IMR-90 (cell line): ENCODE measurements at regions not wholly inside any gene's neighbourhood (a gene's known extent, or its start where the extent isn't known, plus 50 kb on each side); places are given as distances from the start of the nearest gene placed in this dataset.

Source experiments
- ATAC-seq: fragments of 200-7000 bp; cut with Tn5 transposase; 2 replicates; pipeline ENCODE4 v1.9.1; 2020; ENCODE audit warnings: low read depth, mild to moderate bottlenecking, moderate library complexity
- BruUV-seq: library from RNA; stranded (reverse); fragments of 400-500 nt; replicated peaks from 2 replicates; lab custom pipeline; 2021; lab: Mats Ljungman, UMichigan
- CTCF ChIA-PET: fragments of 300-600 bp; formaldehyde crosslinking; extraction: SDS; loops from one replicate; lab custom pipeline; 2021; ENCODE audit warnings: antibody characterized with exemption; lab: Yijun Ruan, JAX
- POLR2A ChIA-PET: fragments of 300-600 bp; sonication (Branson Sonifier 250); formaldehyde crosslinking; loops from one replicate; lab custom pipeline; 2022; ENCODE audit warnings: antibody characterized with exemption; ENCODE audit not compliant: unreplicated experiment; lab: Charles Lee
- DNase-seq: peaks from one replicate; pipeline ENCODE4 v3.0.0; 2013
- H2AFZ ChIP-seq: replicated peaks from 2 replicates; pipeline ENCODE3; 2013; ENCODE audit warnings: low read length, mild to moderate bottlenecking; ENCODE audit not compliant: poor library complexity
- H2AK5ac ChIP-seq: 2 replicates; pipeline ENCODE4 v1.6.1; 2013; ENCODE audit warnings: low read depth, low read length, inconsistent platforms
- H2AK9ac ChIP-seq: replicated peaks from 2 replicates; pipeline ENCODE3; 2013; ENCODE audit warnings: mild to moderate bottlenecking, low read depth, low read length, moderate library complexity; ENCODE audit not compliant: poor library complexity
- H2BK120ac ChIP-seq: 2 replicates; pipeline ENCODE4 v1.6.1; 2013; ENCODE audit warnings: low read depth, low read length, inconsistent platforms
- H2BK15ac ChIP-seq: 3 replicates; pipeline ENCODE4 v1.6.1; 2013; ENCODE audit warnings: low read depth, low read length, inconsistent platforms
- H2BK20ac ChIP-seq: 2 replicates; pipeline ENCODE4 v1.6.1; 2013; ENCODE audit warnings: low read depth, mild to moderate bottlenecking, inconsistent platforms, low read length, moderate library complexity
- H2BK5ac ChIP-seq: 2 replicates; pipeline ENCODE4 v1.6.1; 2013; ENCODE audit warnings: mild to moderate bottlenecking, low read depth, low read length, inconsistent platforms; ENCODE audit not compliant: poor library complexity, severe bottlenecking
- H3K14ac ChIP-seq: replicated peaks from 2 replicates; pipeline ENCODE4 v1.6.1; 2013; ENCODE audit warnings: low read depth, low read length, inconsistent platforms
- H3K18ac ChIP-seq: 2 replicates; pipeline ENCODE4 v1.6.1; 2013; ENCODE audit warnings: low read depth, low read length, control low read depth
- H3K23ac ChIP-seq: 2 replicates; pipeline ENCODE4 v1.6.1; 2013; ENCODE audit warnings: low read depth, low read length, inconsistent platforms
- H3K27ac ChIP-seq: 2 replicates; pipeline ENCODE4 v1.5.1; 2013; ENCODE audit warnings: mild to moderate bottlenecking, control low read depth, low read length; ENCODE audit not compliant: insufficient read depth
- H3K27me3 ChIP-seq: 2 replicates; pipeline ENCODE4 v1.6.1; 2013; ENCODE audit warnings: low read length; ENCODE audit not compliant: control insufficient read depth, insufficient read depth
- H3K36me3 ChIP-seq: 2 replicates; pipeline ENCODE4 v1.6.1; 2013; ENCODE audit warnings: low read length, mixed read lengths; ENCODE audit not compliant: control insufficient read depth, insufficient read depth
- H3K4ac ChIP-seq: 2 replicates; pipeline ENCODE4 v1.6.1; 2013; ENCODE audit warnings: low read depth, low read length, inconsistent platforms
- H3K4me1 ChIP-seq: 2 replicates; pipeline ENCODE4 v1.6.1; 2013; ENCODE audit warnings: low read length, mixed read lengths; ENCODE audit not compliant: control insufficient read depth, insufficient read depth
- H3K4me2 ChIP-seq: 2 replicates; pipeline ENCODE4 v1.6.1; 2013; ENCODE audit warnings: low read depth, mild to moderate bottlenecking, control low read depth, low read length, moderate library complexity
- H3K4me3 ChIP-seq: 2 replicates; pipeline ENCODE4 v1.5.1; 2013; ENCODE audit warnings: low read depth, mild to moderate bottlenecking, control low read depth, low read length, moderate library complexity; ENCODE audit not compliant: insufficient read depth
- H3K56ac ChIP-seq: 2 replicates; pipeline ENCODE4 v1.6.1; 2013; ENCODE audit warnings: low read length, inconsistent platforms; ENCODE audit not compliant: insufficient read depth; ENCODE audit errors: extremely low read depth
- H3K79me1 ChIP-seq, 2 experiments: 2 replicates each; pipeline ENCODE4 v1.6.1; 2013; ENCODE audit warnings: low read length in 2 of 2, inconsistent platforms in 1 of 2, low read depth in 1 of 2
- H3K9ac ChIP-seq: 2 replicates; pipeline ENCODE4 v1.6.1; 2013; ENCODE audit warnings: low read depth, low read length, control low read depth
- H3K9me1 ChIP-seq: 2 replicates; pipeline ENCODE4 v1.6.1; 2013; ENCODE audit warnings: low read length, inconsistent platforms; ENCODE audit not compliant: insufficient read depth
- H3K9me3 ChIP-seq: 2 replicates; pipeline ENCODE4 v1.6.1; 2013; ENCODE audit warnings: low read length; ENCODE audit not compliant: control insufficient read depth, insufficient read depth
- H4K20me1 ChIP-seq: 2 replicates; pipeline ENCODE4 v1.6.1; 2013; ENCODE audit warnings: low read length, inconsistent platforms; ENCODE audit not compliant: insufficient read depth
- H4K5ac ChIP-seq: 2 replicates; pipeline ENCODE4 v1.6.1; 2013; ENCODE audit warnings: mild to moderate bottlenecking, low read depth, low read length, control low read depth
- H4K8ac ChIP-seq, 2 experiments: 2 replicates each; pipeline ENCODE4 v1.6.1; 2013; ENCODE audit warnings: low read depth in 2 of 2, low read length in 2 of 2, control low read depth in 1 of 2, inconsistent platforms in 1 of 2
- H4K91ac ChIP-seq: 2 replicates; pipeline ENCODE4 v1.6.1; 2013; ENCODE audit warnings: low read depth, low read length, inconsistent platforms; ENCODE audit not compliant: insufficient read depth
- BHLHE40 ChIP-seq: fragments of 150-350 bp; IDR thresholded peaks from 2 replicates; pipeline ENCODE4 v1.6.1; 2016; ENCODE audit warnings: mild to moderate bottlenecking, low read depth, low read length
- CEBPB ChIP-seq: IDR thresholded peaks from 2 replicates; pipeline ENCODE4 v1.6.1; 2012; ENCODE audit warnings: low read depth, low read length, improper control_type of control experiment
- CHD1 ChIP-seq: IDR thresholded peaks from 2 replicates; pipeline ENCODE4 v1.6.1; 2012; ENCODE audit warnings: low read depth, low read length, improper control_type of control experiment
- FOS ChIP-seq: fragments of 150-350 bp; IDR thresholded peaks from 2 replicates; pipeline ENCODE4 v1.6.1; 2016; ENCODE audit warnings: low read depth, low read length
- MAFK ChIP-seq: IDR thresholded peaks from 2 replicates; pipeline ENCODE4 v1.6.1; 2012; ENCODE audit warnings: low read depth, low read length, improper control_type of control experiment
- MAZ ChIP-seq: IDR thresholded peaks from 2 replicates; pipeline ENCODE4 v1.6.1; 2012; ENCODE audit warnings: low read depth, mild to moderate bottlenecking, low read length, improper control_type of control experiment, moderate library complexity, borderline replicate concordance
- MXI1 ChIP-seq: IDR thresholded peaks from 2 replicates; pipeline ENCODE4 v1.6.1; 2012; ENCODE audit warnings: low read depth, mild to moderate bottlenecking, low read length, moderate library complexity, borderline replicate concordance
- RAD21 ChIP-seq: IDR thresholded peaks from 2 replicates; pipeline ENCODE4 v1.6.1; 2012; ENCODE audit warnings: low read length, improper control_type of control experiment
- RCOR1 ChIP-seq: IDR thresholded peaks from 2 replicates; pipeline ENCODE4 v1.6.1; 2012; ENCODE audit warnings: mild to moderate bottlenecking, low read length, improper control_type of control experiment; ENCODE audit not compliant: insufficient replicate concordance
- RFX5 ChIP-seq: IDR thresholded peaks from 2 replicates; pipeline ENCODE4 v1.8.0; 2012; ENCODE audit warnings: low read depth, mild to moderate bottlenecking, low read length, moderate library complexity
- SMC3 ChIP-seq: fragments of 150-350 bp; IDR thresholded peaks from 2 replicates; pipeline ENCODE4 v1.6.1; 2016; ENCODE audit warnings: low read depth, mild to moderate bottlenecking, antibody characterized with exemption, low read length, moderate library complexity
- WGBS, 2 experiments: methylation state at CpG; one replicate each; pipeline versions ENCODE4 v1.1.5 to v1.1.7; 2013; ENCODE audit warnings: missing lambda C conversion rate in 2 of 2; ENCODE audit not compliant: insufficient read length in 1 of 2; ENCODE audit errors: extremely low coverage in 2 of 2; 5-methylcytosine and 5-hydroxymethylcytosine counted together
- dilution Hi-C: fragments of 300-500 bp; cut with HindIII; formaldehyde crosslinking; loops from one replicate; pipeline ENCODE4 v1.14.3; 2018; ENCODE audit warnings: low sequenced_read_pairs; ENCODE audit not compliant: unreplicated experiment
- in situ Hi-C: fragments of 300-500 bp; cut with MboI; formaldehyde crosslinking; loops from 3 replicates; pipeline ENCODE4 v1.14.3; 2019; ENCODE audit warnings: low sequenced_read_pairs, inconsistent platforms, mixed read lengths
- intact Hi-C: fragments of 100-400 bp; cut with micrococcal nuclease; formaldehyde crosslinking; loops from 2 replicates; pipeline ENCODE4 v1.10.0; 2022
- TF ChIP-seq, protein P1 (sequence below): conservative IDR thresholded peaks from 2 replicates; pipeline ENCODE4 v1.5.1; 2012; ENCODE audit warnings: mild to moderate bottlenecking, low read depth, low read length, improper control_type of control experiment
- TF ChIP-seq, protein P2 (sequence below): fragments of 150-350 bp; IDR thresholded peaks from 2 replicates; pipeline ENCODE4 v1.6.1; 2016; ENCODE audit warnings: low read depth, mild to moderate bottlenecking, low read length, moderate library complexity, borderline replicate concordance
- TF ChIP-seq, protein P3 (sequence below): fragments of 150-350 bp; IDR thresholded peaks from 2 replicates; pipeline ENCODE4 v1.6.1; 2017; ENCODE audit warnings: mild to moderate bottlenecking, antibody characterized with exemption, low read length, low read depth

DNA sequence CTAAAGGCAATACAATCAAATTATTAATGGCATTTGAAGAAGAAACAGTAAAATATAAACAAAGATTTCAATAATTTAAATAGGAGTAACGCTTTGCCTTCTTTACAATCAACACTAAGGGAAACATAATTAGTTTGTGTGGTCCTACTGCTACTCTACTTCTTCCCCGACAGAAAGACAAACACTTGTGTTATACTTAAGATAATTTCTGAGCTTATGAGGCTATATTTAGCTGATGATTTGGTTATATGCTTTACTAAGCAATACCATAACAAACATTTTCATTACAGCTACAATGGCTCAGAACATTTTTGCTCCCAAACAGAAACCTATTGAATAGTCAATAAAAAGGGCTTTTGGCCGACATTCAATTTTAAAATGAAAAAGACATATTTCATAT lies 1217.2 kb upstream of the GJE1 start:
- H2BK5ac ChIP-seq, result no peak overlapping the region
- H2AK5ac ChIP-seq, result no peak overlapping the region
- H2BK120ac ChIP-seq, result no peak overlapping the region
- H3K79me1 ChIP-seq, result no peaks in the 10 kb centered on the region
- H3K14ac ChIP-seq, result no peak overlapping the region
- no CpG with 5 or more reads among the region's 3 CpGs for WGBS, 2 experiments
- intact Hi-C loops (no loop called here), in situ Hi-C loops (loop anchor here (25.0 kb wide), 1 partner anchor 1553 kb away; the partner anchor contains the start of gene CITED2), dilution Hi-C loops (no loop called here)
- H3K9ac ChIP-seq, result no peak overlapping the region
- ATAC-seq (no peak), DNase-seq (no peak)
- POLR2A ChIA-PET, result no interaction called here
- no peak overlapping the region for H3K56ac ChIP-seq
- no peaks in the 10 kb centered on the region for H3K27me3 ChIP-seq
- H3K4me2 ChIP-seq, result no peak overlapping the region
- no peaks in the 10 kb centered on the region; the same call in 1 of the 2 replicates for H3K9me3 ChIP-seq
- no peak overlapping the region for H4K5ac ChIP-seq
- no peak overlapping the region for H2AFZ ChIP-seq
- H3K9me1 ChIP-seq, result no peaks in the 10 kb centered on the region
- H3K23ac ChIP-seq, result no peak overlapping the region
- H2AK9ac ChIP-seq, result no peak overlapping the region
- H3K4me3 ChIP-seq, result no peak overlapping the region
- BruUV-seq, result no TSS peak
- H2BK15ac ChIP-seq, result no peak overlapping the region
- peak overlapping the region; percentile 32; the same call in 1 of the 2 replicates for H3K18ac ChIP-seq
- H3K4ac ChIP-seq, result no peak overlapping the region
- H4K8ac ChIP-seq, result no peak overlapping the region
- no peaks in the 10 kb centered on the region for H4K20me1 ChIP-seq
- no peaks in the 10 kb centered on the region for H3K36me3 ChIP-seq
- CTCF ChIA-PET, result no interaction called here
- H3K27ac ChIP-seq, result no peak overlapping the region
- H4K91ac ChIP-seq, result no peak overlapping the region
- H3K4me1 ChIP-seq, result no peaks in the 10 kb centered on the region
- H2BK20ac ChIP-seq, result no peak overlapping the region
- TF ChIP-seq, protein P1, sequence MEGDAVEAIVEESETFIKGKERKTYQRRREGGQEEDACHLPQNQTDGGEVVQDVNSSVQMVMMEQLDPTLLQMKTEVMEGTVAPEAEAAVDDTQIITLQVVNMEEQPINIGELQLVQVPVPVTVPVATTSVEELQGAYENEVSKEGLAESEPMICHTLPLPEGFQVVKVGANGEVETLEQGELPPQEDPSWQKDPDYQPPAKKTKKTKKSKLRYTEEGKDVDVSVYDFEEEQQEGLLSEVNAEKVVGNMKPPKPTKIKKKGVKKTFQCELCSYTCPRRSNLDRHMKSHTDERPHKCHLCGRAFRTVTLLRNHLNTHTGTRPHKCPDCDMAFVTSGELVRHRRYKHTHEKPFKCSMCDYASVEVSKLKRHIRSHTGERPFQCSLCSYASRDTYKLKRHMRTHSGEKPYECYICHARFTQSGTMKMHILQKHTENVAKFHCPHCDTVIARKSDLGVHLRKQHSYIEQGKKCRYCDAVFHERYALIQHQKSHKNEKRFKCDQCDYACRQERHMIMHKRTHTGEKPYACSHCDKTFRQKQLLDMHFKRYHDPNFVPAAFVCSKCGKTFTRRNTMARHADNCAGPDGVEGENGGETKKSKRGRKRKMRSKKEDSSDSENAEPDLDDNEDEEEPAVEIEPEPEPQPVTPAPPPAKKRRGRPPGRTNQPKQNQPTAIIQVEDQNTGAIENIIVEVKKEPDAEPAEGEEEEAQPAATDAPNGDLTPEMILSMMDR, result no peak
- TF ChIP-seq, protein P2, sequence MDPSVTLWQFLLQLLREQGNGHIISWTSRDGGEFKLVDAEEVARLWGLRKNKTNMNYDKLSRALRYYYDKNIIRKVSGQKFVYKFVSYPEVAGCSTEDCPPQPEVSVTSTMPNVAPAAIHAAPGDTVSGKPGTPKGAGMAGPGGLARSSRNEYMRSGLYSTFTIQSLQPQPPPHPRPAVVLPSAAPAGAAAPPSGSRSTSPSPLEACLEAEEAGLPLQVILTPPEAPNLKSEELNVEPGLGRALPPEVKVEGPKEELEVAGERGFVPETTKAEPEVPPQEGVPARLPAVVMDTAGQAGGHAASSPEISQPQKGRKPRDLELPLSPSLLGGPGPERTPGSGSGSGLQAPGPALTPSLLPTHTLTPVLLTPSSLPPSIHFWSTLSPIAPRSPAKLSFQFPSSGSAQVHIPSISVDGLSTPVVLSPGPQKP, result no peak
- TF ChIP-seq RCOR1, result no peak
- TF ChIP-seq RFX5, result no peak
- no peak for TF ChIP-seq CHD1
- no peak for TF ChIP-seq MAFK
- TF ChIP-seq CEBPB, result no peak
- no peak for TF ChIP-seq SMC3
- TF ChIP-seq, protein P3, sequence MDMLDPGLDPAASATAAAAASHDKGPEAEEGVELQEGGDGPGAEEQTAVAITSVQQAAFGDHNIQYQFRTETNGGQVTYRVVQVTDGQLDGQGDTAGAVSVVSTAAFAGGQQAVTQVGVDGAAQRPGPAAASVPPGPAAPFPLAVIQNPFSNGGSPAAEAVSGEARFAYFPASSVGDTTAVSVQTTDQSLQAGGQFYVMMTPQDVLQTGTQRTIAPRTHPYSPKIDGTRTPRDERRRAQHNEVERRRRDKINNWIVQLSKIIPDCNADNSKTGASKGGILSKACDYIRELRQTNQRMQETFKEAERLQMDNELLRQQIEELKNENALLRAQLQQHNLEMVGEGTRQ, result no peak
- no peak for TF ChIP-seq FOS
- no peak for TF ChIP-seq RAD21
- TF ChIP-seq BHLHE40, result no peak
- no peak for TF ChIP-seq MXI1
- TF ChIP-seq MAZ, result no peak
